Colonic mucosa (tissue), 4 donors: ENCODE measurements at regions not wholly inside any gene's neighbourhood (a gene's known extent, or its start where the extent isn't known, plus 50 kb on each side); places are given as distances from the start of the nearest gene placed in this dataset.

Source experiments
- DNase-seq: peaks from one replicate; pipeline ENCODE4 v3.0.0-alpha.2; 2020
- H3K27ac ChIP-seq: fragments of 200-600 bp; one replicate; pipeline ENCODE4 v1.8.0; 2021
- H3K27me3 ChIP-seq: fragments of 200-600 bp; one replicate; pipeline ENCODE4 v1.8.0; 2021
- H3K36me3 ChIP-seq: fragments of 200-600 bp; one replicate; pipeline ENCODE4 v1.8.0; 2021
- H3K4me1 ChIP-seq: fragments of 200-600 bp; one replicate; pipeline ENCODE4 v1.8.0; 2021; ENCODE audit warnings: mild to moderate bottlenecking
- H3K4me3 ChIP-seq: fragments of 200-600 bp; one replicate; pipeline ENCODE4 v1.8.0; 2021
- H3K9ac ChIP-seq, 2 donors: one replicate each; pipeline ENCODE4 v1.7.0; 2013; ENCODE audit warnings: control low read depth in 2 of 2, low read depth in 2 of 2, low read length in 2 of 2
- H3K9me3 ChIP-seq: fragments of 200-600 bp; one replicate; pipeline ENCODE4 v1.8.0; 2021
- CTCF ChIP-seq: fragments of 200-600 bp; IDR thresholded peaks from one replicate; pipeline ENCODE4 v1.8.0; 2022; ENCODE audit warnings: antibody characterized with exemption, mild to moderate bottlenecking
- intact Hi-C: fragments of 100-400 bp; cut with DNase I; formaldehyde crosslinking; loops from one replicate; pipeline ENCODE4 v1.14.1; 2022
- donor health status: healthy.
- donor health status: DM: no; HTN: no; CAD: no.
- donor health status: DM: no; HTN: no; CAD: no.

- no peak overlapping the region for H3K4me3 ChIP-seq
- H3K4me1 ChIP-seq: no peaks in the 10 kb centered on the region
- TF ChIP-seq CTCF: no peak
- no peak for DNase-seq
- H3K27me3 ChIP-seq: no peaks in the 10 kb centered on the region
- H3K27ac ChIP-seq: no peak overlapping the region
- intact Hi-C loops: no loop called here
- H3K36me3 ChIP-seq: no peaks in the 10 kb centered on the region
- no peaks in the 10 kb centered on the region for H3K9me3 ChIP-seq
- H3K9ac ChIP-seq: no peak overlapping the region
Measured at GRCh38 chr17:34517406-34517805, 62.0 kb upstream of the TMEM132E start.

- H3K9ac ChIP-seq: no peak overlapping the region
- TF ChIP-seq CTCF: no peak
- intact Hi-C loops: no loop called here
- H3K9me3 ChIP-seq: no peaks in the 10 kb centered on the region
- no peak overlapping the region for H3K27ac ChIP-seq
- H3K4me3 ChIP-seq: no peak overlapping the region
- H3K36me3 ChIP-seq: no peaks in the 10 kb centered on the region
- DNase-seq: no peak
- no peaks in the 10 kb centered on the region for H3K4me1 ChIP-seq
- no peaks in the 10 kb centered on the region for H3K27me3 ChIP-seq
Measured at GRCh38 chr17:34511931-34512330, 67.5 kb upstream of the TMEM132E start.

GRCh38 chr17:34511265-34511664 lies 68.1 kb upstream of the TMEM132E start:
- no peak for DNase-seq
- Histone ChIP-seq H3K4me1 (no peaks in the 10 kb centered on the region), H3K27ac (no peak overlapping the region), H3K27me3 (no peaks in the 10 kb centered on the region), H3K4me3 (no peak overlapping the region), H3K9me3 (no peaks in the 10 kb centered on the region), H3K9ac (no peak overlapping the region), H3K36me3 (no peaks in the 10 kb centered on the region)
- TF ChIP-seq CTCF: no peak
- intact Hi-C loops: no loop called here

GRCh38 chr17:34504814-34505484 lies 74.4 kb upstream of the TMEM132E start:
- H3K27ac ChIP-seq: no peak overlapping the region
- intact Hi-C loops: no loop called here

GRCh38 chr17:34503528-34504195 lies 75.7 kb upstream of the TMEM132E start:
- no peak for DNase-seq
- TF ChIP-seq CTCF: no peak
- intact Hi-C loops: no loop called here
- Histone ChIP-seq H3K4me1 (no peaks in the 10 kb centered on the region), H3K36me3 (no peaks in the 10 kb centered on the region), H3K9ac (no peak overlapping the region), H3K27ac (no peak overlapping the region), H3K4me3 (no peak overlapping the region), H3K27me3 (no peaks in the 10 kb centered on the region), H3K9me3 (no peaks in the 10 kb centered on the region)

More at GRCh38 chr17:34504814-34505484, 74.4 kb upstream of the TMEM132E start:
- no peak for DNase-seq
- no peak overlapping the region for H3K9ac ChIP-seq
- TF ChIP-seq CTCF: no peak
- no peaks in the 10 kb centered on the region for H3K9me3 ChIP-seq
- no peak overlapping the region for H3K4me3 ChIP-seq
- H3K36me3 ChIP-seq: no peaks in the 10 kb centered on the region
- H3K4me1 ChIP-seq: no peaks in the 10 kb centered on the region
- H3K27me3 ChIP-seq: no peaks in the 10 kb centered on the region
